Mammary epithelial cell (primary cell): ENCODE measurements at regions not wholly inside any gene's neighbourhood (a gene's known extent, or its start where the extent isn't known, plus 50 kb on each side); places are given as distances from the start of the nearest gene placed in this dataset.

Experiments used
- EZH2 ChIP-seq: IDR thresholded peaks from 2 replicates; pipeline ENCODE4 v1.6.1; 2012; ENCODE audit warnings: low read length, inconsistent platforms, borderline replicate concordance
- TF ChIP-seq, protein P1 (sequence below), 2 donors: IDR thresholded peaks in 1 of 2; conservative IDR thresholded peaks in 1 of 2; 2 replicates each; pipeline ENCODE4 v1.5.1; 2011 to 2012; ENCODE audit warnings: inconsistent platforms in 2 of 2, low read length in 2 of 2, mild to moderate bottlenecking in 2 of 2, control low read depth in 1 of 2, low read depth in 1 of 2; ENCODE audit not compliant: insufficient read depth in 1 of 2; ENCODE audit errors: extremely low read depth in 1 of 2

DNA sequence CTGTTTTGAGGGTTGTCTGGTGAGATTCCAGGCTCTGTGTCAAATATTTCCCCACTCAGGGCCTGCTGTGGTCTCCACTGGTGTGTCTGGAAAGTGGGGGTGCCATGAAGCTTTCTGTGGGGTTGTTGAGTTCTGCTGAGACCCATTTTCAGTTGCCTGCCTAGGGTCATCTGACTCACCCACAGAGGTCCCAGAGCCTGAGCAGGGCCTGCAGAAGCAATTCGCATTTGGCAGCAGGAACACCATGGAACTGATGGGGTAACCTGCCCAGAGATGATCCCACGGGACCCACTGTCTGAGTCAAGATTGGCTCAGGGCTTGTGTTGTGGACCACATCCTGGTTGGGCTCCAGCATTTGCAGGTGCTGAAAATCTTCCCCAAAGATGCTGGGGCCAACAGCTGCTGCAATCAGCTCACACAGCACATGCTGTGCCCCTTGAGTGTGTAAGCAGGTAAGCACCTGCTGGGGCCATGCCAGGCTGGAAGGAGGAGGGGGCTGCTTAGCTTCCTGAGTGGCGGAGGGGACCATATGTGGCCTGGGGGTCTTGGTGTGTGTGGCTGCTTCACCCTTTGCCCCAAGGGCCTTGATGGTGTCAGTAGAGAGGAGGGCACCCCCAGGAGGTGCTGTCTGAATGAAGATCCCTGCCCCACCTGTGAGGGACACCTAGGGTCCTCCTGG lies 1726.1 kb downstream of the TP53TG3F start:
- TF ChIP-seq, protein P1, sequence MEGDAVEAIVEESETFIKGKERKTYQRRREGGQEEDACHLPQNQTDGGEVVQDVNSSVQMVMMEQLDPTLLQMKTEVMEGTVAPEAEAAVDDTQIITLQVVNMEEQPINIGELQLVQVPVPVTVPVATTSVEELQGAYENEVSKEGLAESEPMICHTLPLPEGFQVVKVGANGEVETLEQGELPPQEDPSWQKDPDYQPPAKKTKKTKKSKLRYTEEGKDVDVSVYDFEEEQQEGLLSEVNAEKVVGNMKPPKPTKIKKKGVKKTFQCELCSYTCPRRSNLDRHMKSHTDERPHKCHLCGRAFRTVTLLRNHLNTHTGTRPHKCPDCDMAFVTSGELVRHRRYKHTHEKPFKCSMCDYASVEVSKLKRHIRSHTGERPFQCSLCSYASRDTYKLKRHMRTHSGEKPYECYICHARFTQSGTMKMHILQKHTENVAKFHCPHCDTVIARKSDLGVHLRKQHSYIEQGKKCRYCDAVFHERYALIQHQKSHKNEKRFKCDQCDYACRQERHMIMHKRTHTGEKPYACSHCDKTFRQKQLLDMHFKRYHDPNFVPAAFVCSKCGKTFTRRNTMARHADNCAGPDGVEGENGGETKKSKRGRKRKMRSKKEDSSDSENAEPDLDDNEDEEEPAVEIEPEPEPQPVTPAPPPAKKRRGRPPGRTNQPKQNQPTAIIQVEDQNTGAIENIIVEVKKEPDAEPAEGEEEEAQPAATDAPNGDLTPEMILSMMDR (conservative IDR thresholded peaks at IDR 0.05 in 1 of 2, IDR thresholded peaks at IDR 0.05 in 1 of 2; ENCODE audit: extremely low read depth in 1 of 2, insufficient read depth in 1 of 2, low read depth in 1 of 2, low read length in 2 of 2), result no peak
- no peak for TF ChIP-seq EZH2
